ENCODE measurements at regions not wholly inside any gene's neighbourhood (a gene's known extent, or its start where the extent isn't known, plus 50 kb on each side); places are given as distances from the start of the nearest gene placed in this dataset.

- TF ChIP-seq CTCF (IDR thresholded peaks at IDR 0.05; ENCODE audit: low read depth, low read length) (no peak), EZH2phosphoT487 (IDR thresholded peaks at IDR 0.05; ENCODE audit: low read depth) (no peak)
Observed at GRCh38 chr16:6961704-6962103, 370.9 kb upstream of the RBFOX1 start.
